HEK293 (cell line): ENCODE measurements at regions not wholly inside any gene's neighbourhood (a gene's known extent, or its start where the extent isn't known, plus 50 kb on each side); places are given as distances from the start of the nearest gene placed in this dataset.

ENCODE experiments used
- CTCF ChIP-seq: fragments of 450-650 bp; formaldehyde crosslinking; IDR thresholded peaks from 2 replicates; pipeline ENCODE4 v1.5.1; 2016; ENCODE audit warnings: missing biosample characterization, missing genetic modification characterization
- KLF9 ChIP-seq: fragments of 450-650 bp; formaldehyde crosslinking; IDR thresholded peaks from 2 replicates; pipeline ENCODE4 v1.5.1; 2016; ENCODE audit warnings: missing biosample characterization, missing genetic modification characterization, low read depth
- ZBTB6 ChIP-seq: fragments of 450-650 bp; formaldehyde crosslinking; IDR thresholded peaks from 2 replicates; pipeline ENCODE4 v1.5.1; 2017; ENCODE audit warnings: missing biosample characterization, missing genetic modification characterization
- ZFP69B ChIP-seq: fragments of 450-650 bp; formaldehyde crosslinking; IDR thresholded peaks from 2 replicates; pipeline ENCODE4 v1.5.1; 2016; ENCODE audit warnings: missing biosample characterization, missing genetic modification characterization
- ZNF239 ChIP-seq: fragments of 450-650 bp; formaldehyde crosslinking; IDR thresholded peaks from 2 replicates; pipeline ENCODE4 v1.5.1; 2016; ENCODE audit warnings: missing biosample characterization, missing genetic modification characterization
- ZNF354C ChIP-seq: fragments of 450-650 bp; formaldehyde crosslinking; IDR thresholded peaks from 2 replicates; pipeline ENCODE4 v1.5.1; 2016; ENCODE audit warnings: missing biosample characterization, missing genetic modification characterization, low read depth, borderline replicate concordance
- ZNF777 ChIP-seq: fragments of 450-650 bp; formaldehyde crosslinking; IDR thresholded peaks from 2 replicates; pipeline ENCODE4 v1.5.1; 2017; ENCODE audit warnings: missing biosample characterization, missing genetic modification characterization, borderline replicate concordance

- TF ChIP-seq ZNF354C (tag by site-specific recombination) (no peak), ZBTB6 (tag by site-specific recombination) (no peak), ZNF777 (tag by site-specific recombination) (no peak), KLF9 (no peak), ZFP69B (tag by site-specific recombination) (no peak), ZNF239 (no peak), CTCF (tag by site-specific recombination) (no peak)
These were observed 1080.6 kb downstream of the PLA2G4A start for GRCh38 chr1:187909382-187909781.
